Omental fat pad (tissue), 3 donors: ENCODE measurements at regions not wholly inside any gene's neighbourhood (a gene's known extent, or its start where the extent isn't known, plus 50 kb on each side); places are given as distances from the start of the nearest gene placed in this dataset.
A peak's percentile ranks its signal among the peaks of the same experiment; 100 is the strongest.

ENCODE experiments used
- ATAC-seq: fragments of 150-250 bp; one replicate; pipeline ENCODE4 v1.9.1; 2016; ENCODE audit warnings: mild to moderate bottlenecking, moderate library complexity; ENCODE audit not compliant: low FRiP score
- DNase-seq: peaks from one replicate; pipeline ENCODE4 v3.0.0-alpha.2; 2019; ENCODE audit warnings: low spot score
- TF ChIP-seq, protein P1 (sequence below), 3 donors: fragments of 450-650 bp; IDR thresholded peaks; one replicate each; pipeline ENCODE4 v1.5.1; 2016 to 2017; ENCODE audit warnings: antibody characterized with exemption in 3 of 3, mild to moderate bottlenecking in 3 of 3, moderate library complexity in 2 of 3

DNA sequence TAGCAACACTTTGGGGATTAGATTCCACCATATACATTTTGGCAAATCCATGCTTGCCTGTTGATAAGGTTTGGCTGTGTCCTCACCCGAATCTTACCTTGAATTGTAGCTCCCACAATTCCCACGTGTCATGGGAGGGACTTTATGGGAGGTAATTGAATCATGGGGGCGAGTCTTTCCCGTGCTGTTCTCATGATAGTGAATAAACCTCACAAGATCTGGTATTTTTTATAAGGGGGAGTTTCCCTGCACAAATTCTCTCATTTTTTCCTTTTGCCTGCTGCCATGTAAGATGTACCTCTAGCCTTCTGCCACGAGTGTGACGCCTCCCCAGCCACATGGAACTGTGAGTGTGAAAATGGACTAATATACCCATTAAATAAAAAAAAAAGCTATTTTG, 265.3 kb downstream of the MRPL39 start:
- no peak for ATAC-seq
- no peak for DNase-seq
- TF ChIP-seq, protein P1, sequence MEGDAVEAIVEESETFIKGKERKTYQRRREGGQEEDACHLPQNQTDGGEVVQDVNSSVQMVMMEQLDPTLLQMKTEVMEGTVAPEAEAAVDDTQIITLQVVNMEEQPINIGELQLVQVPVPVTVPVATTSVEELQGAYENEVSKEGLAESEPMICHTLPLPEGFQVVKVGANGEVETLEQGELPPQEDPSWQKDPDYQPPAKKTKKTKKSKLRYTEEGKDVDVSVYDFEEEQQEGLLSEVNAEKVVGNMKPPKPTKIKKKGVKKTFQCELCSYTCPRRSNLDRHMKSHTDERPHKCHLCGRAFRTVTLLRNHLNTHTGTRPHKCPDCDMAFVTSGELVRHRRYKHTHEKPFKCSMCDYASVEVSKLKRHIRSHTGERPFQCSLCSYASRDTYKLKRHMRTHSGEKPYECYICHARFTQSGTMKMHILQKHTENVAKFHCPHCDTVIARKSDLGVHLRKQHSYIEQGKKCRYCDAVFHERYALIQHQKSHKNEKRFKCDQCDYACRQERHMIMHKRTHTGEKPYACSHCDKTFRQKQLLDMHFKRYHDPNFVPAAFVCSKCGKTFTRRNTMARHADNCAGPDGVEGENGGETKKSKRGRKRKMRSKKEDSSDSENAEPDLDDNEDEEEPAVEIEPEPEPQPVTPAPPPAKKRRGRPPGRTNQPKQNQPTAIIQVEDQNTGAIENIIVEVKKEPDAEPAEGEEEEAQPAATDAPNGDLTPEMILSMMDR (IDR thresholded peaks at IDR 0.05), result no peak

DNA sequence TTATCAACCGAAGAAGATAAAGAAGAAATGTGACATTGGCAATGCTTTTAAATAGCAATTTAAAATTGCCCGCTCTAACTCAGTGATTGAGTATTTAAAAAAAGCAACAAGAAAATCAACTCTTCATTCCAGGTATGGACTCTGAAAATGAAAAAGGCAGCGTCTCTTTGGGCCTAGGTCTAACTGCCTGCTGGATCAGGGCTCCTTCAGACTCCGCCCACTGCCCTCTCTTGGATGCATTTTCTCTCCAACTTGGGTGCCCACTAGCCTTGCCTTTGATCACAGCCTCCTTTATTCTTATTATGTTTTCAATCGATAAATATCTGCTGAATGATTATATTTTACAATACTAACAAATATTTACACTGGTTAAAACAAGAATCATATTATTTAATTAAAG, 268.9 kb downstream of the MRPL39 start:
- no peak for ATAC-seq

GRCh38 chr21:25334046-25334730, 273.1 kb downstream of the MRPL39 start:
- TF ChIP-seq, protein P1 (IDR thresholded peaks at IDR 0.05), result no peak
- DNase-seq (no peak), ATAC-seq (no peak)

More for the DNA sequence above, 268.9 kb downstream of the MRPL39 start:
- DNase-seq, result no peak
- TF ChIP-seq, protein P1 (IDR thresholded peaks at IDR 0.05), result no peak

DNA sequence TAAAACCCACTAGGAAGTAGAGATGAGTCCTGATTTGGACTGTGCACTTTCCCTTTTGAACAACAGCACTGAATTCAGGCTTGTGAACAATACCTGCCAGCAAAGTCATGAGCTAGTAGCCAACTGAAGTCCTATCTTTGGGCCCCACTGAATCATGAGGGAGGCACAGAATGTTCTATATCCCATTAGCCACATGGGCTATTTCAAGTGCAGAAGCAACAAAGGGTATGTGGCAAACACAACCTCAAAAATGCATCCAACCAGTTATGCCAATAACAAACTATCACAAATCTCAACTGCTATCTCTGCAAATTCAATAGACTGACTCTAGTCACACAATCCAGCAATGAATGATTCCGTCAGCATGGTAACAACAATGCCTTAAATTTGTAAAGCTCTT, 276.0 kb downstream of the MRPL39 start:
- TF ChIP-seq, protein P1 (IDR thresholded peaks at IDR 0.05), result no peak
- no peak for DNase-seq
- ATAC-seq, result no peak

DNA sequence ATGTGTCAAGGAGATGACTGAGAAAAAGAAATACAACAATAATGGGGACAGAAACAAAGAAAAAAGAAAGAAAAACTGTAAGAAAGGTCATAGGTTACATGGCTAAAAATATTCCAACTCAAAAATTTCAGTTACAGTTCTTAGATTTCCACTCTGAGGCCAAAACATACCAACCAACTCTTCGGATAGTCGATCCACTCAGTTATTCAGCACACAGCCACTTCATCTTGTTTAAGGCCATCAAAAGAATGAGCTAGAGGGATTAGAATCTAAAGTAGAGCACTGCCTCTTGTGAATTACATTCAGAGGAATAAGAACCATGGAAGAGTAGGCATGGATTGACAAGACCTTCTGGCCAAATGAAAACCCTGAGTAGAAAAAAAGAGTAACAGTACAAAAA, 277.0 kb downstream of the MRPL39 start:
- TF ChIP-seq, protein P1 (IDR thresholded peaks at IDR 0.05), result no peak
- ATAC-seq (no peak), DNase-seq (no peak)

- DNase-seq, result no peak
- TF ChIP-seq, protein P1 (IDR thresholded peaks at IDR 0.05), result no peak
- ATAC-seq, result peak; percentile 77
These were observed 278.0 kb downstream of the MRPL39 start for GRCh38 chr21:25329227-25329825.

DNA sequence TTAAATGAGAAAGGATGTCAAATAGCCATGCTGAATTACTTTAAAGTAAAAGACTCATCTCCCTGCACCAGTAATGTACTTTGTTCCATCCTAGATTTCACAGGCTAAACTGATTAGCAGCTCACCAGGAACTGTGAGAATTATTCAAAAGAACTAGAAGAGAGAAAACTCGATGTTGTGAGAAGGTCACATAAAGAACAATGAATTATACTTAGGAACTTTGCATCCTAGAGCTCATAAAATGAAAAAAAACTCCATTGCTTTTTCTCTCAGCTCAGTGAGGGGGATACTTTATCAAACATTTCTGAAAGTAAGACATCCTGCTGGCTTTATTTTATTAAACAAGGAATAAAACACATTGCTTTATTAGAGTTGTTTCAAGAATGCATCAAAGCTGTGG, 278.5 kb downstream of the MRPL39 start:
- TF ChIP-seq, protein P1 (IDR thresholded peaks at IDR 0.05), result no peak
- DNase-seq (no peak), ATAC-seq (no peak)
